Vagina (tissue), 2 donors: ENCODE measurements at regions not wholly inside any gene's neighbourhood (a gene's known extent, or its start where the extent isn't known, plus 50 kb on each side); places are given as distances from the start of the nearest gene placed in this dataset.
"Not testable (repeated sequence)": the region's sequence is repeated elsewhere in the genome, so short reads cannot be mapped to it uniquely, and the experiment has no call there.

Experiments used
- DNase-seq, 2 donors: peaks; one replicate each; pipeline ENCODE4 v3.0.0-alpha.2; 2017; ENCODE audit errors: extremely low spot score in 2 of 2
- H3K27ac ChIP-seq: fragments of 200-600 bp; sonication (generic); one replicate; pipeline ENCODE4 v1.5.1; 2019
- H3K27me3 ChIP-seq: fragments of 200-600 bp; sonication (generic); one replicate; pipeline ENCODE4 v1.5.1; 2019
- H3K36me3 ChIP-seq, 2 donors: fragments of 200-600 bp; sonication (generic); one replicate each; pipeline ENCODE4 v1.5.1; 2017 to 2019
- H3K4me1 ChIP-seq: fragments of 200-600 bp; sonication (generic); one replicate; pipeline ENCODE4 v1.5.1; 2019
- H3K4me3 ChIP-seq, 2 donors: fragments of 200-600 bp; sonication (generic); 1 replicate in 1 of 2; 2 replicates in 1 of 2; pipeline ENCODE4 v1.5.1; 2016 to 2019
- H3K9me3 ChIP-seq: fragments of 200-600 bp; sonication (generic); one replicate; pipeline ENCODE4 v1.5.1; 2019
- CTCF ChIP-seq, 3 experiments: fragments of 450-650 bp in 2 of 3; fragments of 200-600 bp in 1 of 3; sonication (generic) in 1 of 3; IDR thresholded peaks; one replicate each; pipeline ENCODE4 v1.5.1; 2017 to 2019; ENCODE audit warnings: antibody characterized with exemption in 3 of 3, mild to moderate bottlenecking in 2 of 3, moderate library complexity in 2 of 3
- POLR2A ChIP-seq, 2 donors: fragments of 450-650 bp; IDR thresholded peaks; one replicate each; pipeline ENCODE4 v1.6.1; 2017; ENCODE audit warnings: antibody characterized with exemption in 2 of 2, mild to moderate bottlenecking in 2 of 2, moderate library complexity in 2 of 2
- POLR2AphosphoS5 ChIP-seq, 2 donors: sonication (generic); formaldehyde crosslinking; IDR thresholded peaks; one replicate each; pipeline ENCODE4 v1.9.0; 2017; ENCODE audit warnings: antibody characterized with exemption in 2 of 2, mild to moderate bottlenecking in 2 of 2, low read depth in 1 of 2; ENCODE audit not compliant: insufficient read depth in 1 of 2
- intact Hi-C: fragments of 100-400 bp; cut with DNase I; formaldehyde crosslinking; loops from one replicate; pipeline ENCODE4 v1.15.1; 2023

GRCh38 chr12:83933615-83934014 lies 979.0 kb downstream of the SLC6A15 start:
- Histone ChIP-seq H3K36me3 (no peaks in the 10 kb centered on the region), H3K9me3 (no peaks in the 10 kb centered on the region), H3K27me3 (no peaks in the 10 kb centered on the region), H3K4me3 (no peak overlapping the region), H3K27ac (no peak overlapping the region), H3K4me1 (no peaks in the 10 kb centered on the region)
- no peak for DNase-seq
- TF ChIP-seq POLR2A (IDR thresholded peaks at IDR 0.05), result no peak
- no peak for TF ChIP-seq POLR2AphosphoS5 (IDR thresholded peaks at IDR 0.05; ENCODE audit: insufficient read depth in 1 of 2, low read depth in 1 of 2)
- TF ChIP-seq CTCF (IDR thresholded peaks at IDR 0.05), result no peak
- intact Hi-C loops, result no loop called here

DNA sequence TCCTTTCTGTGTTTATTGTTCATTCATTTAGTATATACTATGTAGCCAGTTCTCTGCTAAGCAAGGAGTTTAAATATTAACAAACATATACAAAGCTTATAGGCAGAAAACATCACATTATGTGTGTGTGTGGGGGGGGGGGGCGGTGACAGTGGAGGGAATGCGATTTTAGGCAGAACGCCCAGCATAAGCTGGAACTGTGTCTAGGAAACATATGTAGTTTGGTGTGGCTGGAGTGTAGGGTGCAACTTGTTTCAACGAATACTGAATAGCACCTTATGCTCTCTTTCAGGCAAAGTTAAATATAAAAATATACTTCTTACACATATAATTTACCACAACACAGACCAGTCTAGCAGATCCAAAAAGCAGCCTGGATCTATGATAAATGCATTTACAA lies 980.6 kb downstream of the SLC6A15 start:
- TF ChIP-seq POLR2A (IDR thresholded peaks at IDR 0.05), result no peak
- no peak for TF ChIP-seq CTCF (IDR thresholded peaks at IDR 0.05)
- no peak for TF ChIP-seq POLR2AphosphoS5 (IDR thresholded peaks at IDR 0.05; ENCODE audit: insufficient read depth in 1 of 2, low read depth in 1 of 2)
- Histone ChIP-seq H3K27me3 (no peaks in the 10 kb centered on the region), H3K27ac (no peak overlapping the region), H3K9me3 (no peaks in the 10 kb centered on the region), H3K4me3 (no peak overlapping the region), H3K4me1 (no peaks in the 10 kb centered on the region), H3K36me3 (no peaks in the 10 kb centered on the region)
- no peak for DNase-seq
- intact Hi-C loops, result no loop called here

DNA sequence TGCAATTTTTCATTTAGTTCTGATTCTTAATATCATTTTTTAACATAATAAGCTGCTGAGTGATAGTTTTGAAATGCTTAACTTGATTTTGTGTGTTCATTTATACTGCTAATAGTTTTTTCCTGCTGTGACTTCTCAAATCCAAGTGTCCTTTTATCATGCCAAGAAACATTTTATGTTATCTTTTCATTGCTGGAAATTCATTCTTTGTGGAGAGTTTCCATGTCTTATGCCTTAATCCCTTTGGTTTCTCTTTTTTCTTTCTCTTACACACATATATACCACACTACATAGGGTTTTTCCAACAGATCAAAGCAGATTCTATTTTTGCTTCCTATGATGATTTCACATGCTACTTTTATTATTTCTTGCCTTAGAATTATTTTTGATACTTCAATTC lies 981.1 kb downstream of the SLC6A15 start:
- H3K27ac ChIP-seq, result no peak overlapping the region
- H3K27me3 ChIP-seq, result no peaks in the 10 kb centered on the region
- no peaks in the 10 kb centered on the region for H3K36me3 ChIP-seq
- no peaks in the 10 kb centered on the region for H3K9me3 ChIP-seq
- DNase-seq, result no peak
- TF ChIP-seq CTCF (IDR thresholded peaks at IDR 0.05) (no peak), POLR2AphosphoS5 (IDR thresholded peaks at IDR 0.05; ENCODE audit: insufficient read depth in 1 of 2, low read depth in 1 of 2) (no peak), POLR2A (IDR thresholded peaks at IDR 0.05) (no peak)
- no peak overlapping the region for H3K4me3 ChIP-seq
- intact Hi-C loops, result no loop called here
- no peaks in the 10 kb centered on the region for H3K4me1 ChIP-seq

DNA sequence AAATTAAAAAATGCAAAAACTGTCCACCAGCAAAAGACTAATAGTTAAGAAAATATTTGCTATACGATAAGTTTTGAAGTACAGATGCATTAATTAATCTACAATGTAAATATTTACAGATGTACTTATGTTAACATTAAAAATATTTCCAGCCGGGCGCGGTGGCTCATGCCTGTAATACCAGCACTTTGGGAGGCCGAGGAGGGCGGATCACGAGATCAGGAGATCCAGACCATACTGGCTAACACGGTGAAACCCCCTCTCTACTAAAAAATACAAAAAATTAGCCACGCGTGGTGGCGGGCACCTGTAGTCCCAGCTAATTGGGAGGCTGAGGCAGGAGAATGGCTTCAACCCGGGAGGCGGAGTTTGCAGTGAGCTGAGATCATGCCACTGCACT lies 982.8 kb downstream of the SLC6A15 start:
- H3K27ac ChIP-seq, DNase-seq, intact Hi-C loops, H3K9me3 ChIP-seq, H3K36me3 ChIP-seq, H3K4me3 ChIP-seq, H3K27me3 ChIP-seq, H3K4me1 ChIP-seq: not testable (repeated sequence)

DNA sequence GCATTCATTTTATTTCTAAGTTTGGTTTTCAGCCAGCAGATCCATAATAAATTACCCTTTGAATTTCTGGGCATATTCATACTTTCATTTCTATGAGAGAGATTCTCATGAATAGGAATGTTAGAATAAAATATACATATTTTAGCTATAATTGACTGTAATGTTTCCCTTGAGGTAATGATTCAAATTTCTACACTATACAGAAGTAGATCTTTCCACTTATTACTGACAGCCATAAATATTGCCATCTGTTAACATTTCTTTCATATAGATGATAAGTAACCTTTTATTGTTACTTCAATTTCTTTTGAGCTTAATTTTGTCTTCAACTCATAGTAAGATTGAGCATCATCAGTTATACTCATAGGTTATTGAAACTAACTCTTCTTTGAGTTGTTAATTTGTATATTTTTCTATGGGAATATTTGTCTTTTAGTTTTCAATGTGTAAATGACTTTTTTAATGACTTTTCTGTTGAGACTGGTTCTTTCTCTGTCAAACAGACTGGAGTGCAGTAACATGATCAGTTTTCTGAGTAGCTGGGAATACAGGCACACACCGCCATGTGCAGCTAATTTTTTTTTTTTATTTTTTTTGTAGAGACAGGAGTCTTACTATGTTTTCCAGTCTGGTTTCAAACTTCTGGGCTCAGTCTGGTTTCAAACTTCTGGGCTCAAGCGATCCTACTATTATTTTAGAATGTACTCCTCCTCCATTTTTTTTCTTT lies 991.6 kb downstream of the SLC6A15 start:
- Histone ChIP-seq H3K27ac (no peak overlapping the region), H3K27me3 (no peaks in the 10 kb centered on the region), H3K9me3 (no peaks in the 10 kb centered on the region), H3K4me3 (no peak overlapping the region), H3K4me1 (no peaks in the 10 kb centered on the region), H3K36me3 (no peaks in the 10 kb centered on the region)
- no peak for TF ChIP-seq POLR2A (IDR thresholded peaks at IDR 0.05)
- no peak for TF ChIP-seq POLR2AphosphoS5 (IDR thresholded peaks at IDR 0.05; ENCODE audit: insufficient read depth in 1 of 2, low read depth in 1 of 2)
- TF ChIP-seq CTCF (IDR thresholded peaks at IDR 0.05), result no peak
- intact Hi-C loops, result no loop called here
- DNase-seq, result no peak
